CD4-positive, alpha-beta memory T cell (primary cell): ENCODE measurements at regions not wholly inside any gene's neighbourhood (a gene's known extent, or its start where the extent isn't known, plus 50 kb on each side); places are given as distances from the start of the nearest gene placed in this dataset.
A peak's percentile ranks its signal among the peaks of the same experiment; 100 is the strongest.

ENCODE experiments used
- CTCF ChIA-PET: fragments of 350-600 bp; sonication (Branson Sonifier 250); formaldehyde crosslinking; loops from one replicate; lab custom pipeline; 2021; ENCODE audit warnings: inconsistent platforms; ENCODE audit not compliant: partially characterized antibody; lab: Charles Lee
- POLR2A ChIA-PET: fragments of 350-600 bp; sonication (Branson Sonifier 250); formaldehyde crosslinking; loops from one replicate; lab custom pipeline; 2021; ENCODE audit not compliant: partially characterized antibody; lab: Charles Lee
- DNase-seq, 5 donors: peaks; one replicate each; pipeline versions ENCODE4 v3.0.0 to v3.0.0-alpha.2; 2020 to 2022; ENCODE audit warnings: mixed read lengths in 1 of 5
- H3K27ac ChIP-seq: one replicate; pipeline ENCODE4 v1.7.0; 2013; ENCODE audit warnings: low read depth, low read length
- H3K27me3 ChIP-seq: 2 replicates; pipeline ENCODE4 v1.7.0; 2013; ENCODE audit warnings: mild to moderate bottlenecking, low read length, moderate library complexity; ENCODE audit not compliant: insufficient read depth
- H3K36me3 ChIP-seq: 2 replicates; pipeline ENCODE4 v1.7.0; 2013; ENCODE audit warnings: mild to moderate bottlenecking, low read length, moderate library complexity; ENCODE audit not compliant: insufficient read depth
- H3K4me1 ChIP-seq: 2 replicates; pipeline ENCODE4 v1.7.0; 2013; ENCODE audit warnings: mild to moderate bottlenecking, low read length, moderate library complexity; ENCODE audit not compliant: insufficient read depth
- H3K4me3 ChIP-seq, 2 donors: one replicate each; pipeline ENCODE4 v1.7.0; 2013; ENCODE audit warnings: low read length in 2 of 2, mild to moderate bottlenecking in 1 of 2
- H3K9me3 ChIP-seq, 2 donors: one replicate each; pipeline ENCODE4 v1.7.0; 2013; ENCODE audit warnings: low read length in 2 of 2, control low read depth in 1 of 2; ENCODE audit not compliant: control insufficient read depth in 1 of 2
- H3K27ac Mint-ChIP-seq, 7 donors: one replicate each; pipeline ENCODE4 v1.8.0; 2020 to 2021; ENCODE audit warnings: mixed read lengths in 7 of 7, mild to moderate bottlenecking in 6 of 7, inconsistent platforms in 3 of 7, moderate library complexity in 3 of 7
- H3K27me3 Mint-ChIP-seq, 2 donors: one replicate each; pipeline ENCODE4 v1.8.0; 2020 to 2021; ENCODE audit warnings: mixed read lengths in 2 of 2
- H3K36me3 Mint-ChIP-seq, 2 donors: one replicate each; pipeline ENCODE4 v1.8.0; 2020 to 2021; ENCODE audit warnings: mixed read lengths in 2 of 2, inconsistent platforms in 1 of 2, mild to moderate bottlenecking in 1 of 2
- H3K4me1 Mint-ChIP-seq, 4 donors: one replicate each; pipeline ENCODE4 v1.8.0; 2020 to 2021; ENCODE audit warnings: mixed read lengths in 4 of 4, mild to moderate bottlenecking in 1 of 4
- H3K4me3 Mint-ChIP-seq, 8 donors: one replicate each; pipeline ENCODE4 v1.8.0; 2020 to 2021; ENCODE audit warnings: mixed read lengths in 8 of 8, mild to moderate bottlenecking in 7 of 8, moderate library complexity in 6 of 8, inconsistent platforms in 3 of 8
- H3K9me3 Mint-ChIP-seq, 8 donors: one replicate each; pipeline ENCODE4 v1.8.0; 2020 to 2021; ENCODE audit warnings: mixed read lengths in 8 of 8, mild to moderate bottlenecking in 5 of 8, inconsistent platforms in 3 of 8, moderate library complexity in 1 of 8
- intact Hi-C: fragments of 100-400 bp; cut with micrococcal nuclease; formaldehyde crosslinking; loops from one replicate; pipeline ENCODE4 v1.15.1; 2023

DNA sequence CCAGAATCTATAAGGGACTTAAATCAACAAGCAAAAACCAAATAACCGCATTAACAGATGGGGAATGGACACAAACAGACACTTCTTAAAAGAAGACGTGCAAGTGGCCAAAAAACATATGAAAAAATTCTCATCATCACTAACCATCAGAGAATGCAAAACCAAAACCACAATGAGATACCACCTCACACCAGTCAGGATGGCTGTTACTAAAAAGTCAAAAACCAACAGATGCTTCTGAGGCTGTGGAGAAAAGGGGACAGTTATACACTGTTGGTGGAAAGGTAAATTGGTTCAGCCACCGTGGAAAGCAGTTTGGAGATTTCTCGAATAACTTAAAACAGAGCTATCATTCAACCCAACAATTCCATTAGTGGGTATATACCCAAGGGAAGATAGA is 124.9 kb upstream of the OLIG2 start:
- H3K27me3 ChIP-seq, result no peaks in the 10 kb centered on the region
- Mint-ChIP-seq H3K4me3 (no peak overlapping the region), H3K27me3 (peaks cover 3 to 5% of the 10 kb centered on the region in 2 donors), H3K27ac (no peak overlapping the region), H3K9me3 (peaks cover 0 to 2% (median 0%) of the 10 kb centered on the region in 8 donors), H3K36me3 (peaks cover 0 to 3% of the 10 kb centered on the region in 2 donors), H3K4me1 (peaks cover 0 to 3% (median under 1%) of the 10 kb centered on the region in 4 donors)
- POLR2A ChIA-PET, result no interaction called here
- no peak overlapping the region for H3K4me3 ChIP-seq
- H3K36me3 ChIP-seq, result no peaks in the 10 kb centered on the region
- H3K4me1 ChIP-seq, result no peaks in the 10 kb centered on the region
- H3K27ac ChIP-seq, result no peak overlapping the region
- DNase-seq, result no peak
- intact Hi-C loops, result no loop called here
- CTCF ChIA-PET, result no interaction called here
- no peaks in the 10 kb centered on the region for H3K9me3 ChIP-seq

DNA sequence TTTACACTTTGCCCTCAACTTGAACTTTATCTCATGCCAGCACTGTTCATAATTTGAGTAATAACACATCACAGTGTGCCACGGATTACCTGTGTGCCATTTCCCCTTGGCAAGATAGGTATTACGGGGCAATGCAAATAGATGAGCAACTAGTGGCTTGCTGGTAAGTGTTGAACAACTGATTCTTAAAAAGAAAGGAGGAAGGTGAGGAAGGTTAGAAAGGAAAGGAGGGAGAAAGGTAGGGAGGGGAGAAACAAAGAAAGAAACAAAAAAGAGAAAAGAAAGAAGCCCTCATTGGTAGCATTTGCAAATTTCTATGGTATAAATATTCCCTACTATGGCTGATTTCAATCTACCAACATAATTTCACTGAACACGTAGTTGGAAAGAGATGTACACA is 118.2 kb upstream of the OLIG2 start:
- no peaks in the 10 kb centered on the region for H3K9me3 ChIP-seq
- H3K36me3 Mint-ChIP-seq, result no peaks in the 10 kb centered on the region
- no peaks in the 10 kb centered on the region for H3K27me3 ChIP-seq
- H3K36me3 ChIP-seq, result no peaks in the 10 kb centered on the region
- intact Hi-C loops, result no loop called here
- H3K4me1 Mint-ChIP-seq, result peaks cover 0 to 6% (median 2%) of the 10 kb centered on the region in 4 donors
- no peak overlapping the region for H3K4me3 Mint-ChIP-seq
- DNase-seq, result no peak
- H3K4me1 ChIP-seq, result no peaks in the 10 kb centered on the region
- CTCF ChIA-PET, result interaction anchor here (0.9 kb wide), 1 partner anchor 11 kb away, joined by 3 read pairs; no protein-coding TSS in a partner anchor
- H3K4me3 ChIP-seq, result no peak overlapping the region
- peak overlapping the region in 1 of 7 donors; percentile 35 for H3K27ac Mint-ChIP-seq
- no peak overlapping the region for H3K27ac ChIP-seq
- peaks cover 0 to 4% (median 0%) of the 10 kb centered on the region in 8 donors for H3K9me3 Mint-ChIP-seq
- peaks cover 0 to 2% of the 10 kb centered on the region in 2 donors for H3K27me3 Mint-ChIP-seq
- POLR2A ChIA-PET, result no interaction called here

- intact Hi-C loops, result no loop called here
- Mint-ChIP-seq H3K27ac (no peak overlapping the region), H3K27me3 (peaks cover 0 to 2% of the 10 kb centered on the region in 2 donors), H3K36me3 (no peaks in the 10 kb centered on the region), H3K4me1 (peaks cover under 1 to 8% (median 2%) of the 10 kb centered on the region in 4 donors), H3K9me3 (peaks cover 0 to 4% (median 0%) of the 10 kb centered on the region in 8 donors), H3K4me3 (no peak overlapping the region)
- H3K36me3 ChIP-seq, result no peaks in the 10 kb centered on the region
- no peak for DNase-seq
- ChIA-PET CTCF (interaction anchor here (0.9 kb wide), 1 partner anchor 32 kb away, joined by 5 read pairs; no protein-coding TSS in a partner anchor), POLR2A (no interaction called here)
- H3K27ac ChIP-seq, result no peak overlapping the region
- H3K9me3 ChIP-seq, result no peaks in the 10 kb centered on the region
- H3K4me1 ChIP-seq, result peaks cover under 1% of the 10 kb centered on the region
- no peak overlapping the region for H3K4me3 ChIP-seq
- no peaks in the 10 kb centered on the region for H3K27me3 ChIP-seq
These were observed 117.2 kb upstream of the OLIG2 start for GRCh38 chr21:32908534-32908933.

GRCh38 chr21:32909393-32909792 is 116.3 kb upstream of the OLIG2 start:
- no peaks in the 10 kb centered on the region for H3K9me3 ChIP-seq
- peaks cover 9% of the 10 kb centered on the region for H3K4me1 ChIP-seq
- no peaks in the 10 kb centered on the region for H3K36me3 ChIP-seq
- peaks cover 8 to 17% (median 10%) of the 10 kb centered on the region in 4 donors for H3K4me1 Mint-ChIP-seq
- CTCF ChIA-PET, result interaction anchor here (0.9 kb wide), 1 partner anchor 31 kb away, joined by 5 read pairs; no protein-coding TSS in a partner anchor
- POLR2A ChIA-PET, result no interaction called here
- peaks cover 0 to 2% of the 10 kb centered on the region in 2 donors for H3K27me3 Mint-ChIP-seq
- H3K4me3 Mint-ChIP-seq, result no peak overlapping the region
- peaks cover 0 to 4% (median 0%) of the 10 kb centered on the region in 8 donors for H3K9me3 Mint-ChIP-seq
- no peak overlapping the region for H3K27ac ChIP-seq
- H3K27me3 ChIP-seq, result no peaks in the 10 kb centered on the region
- no peak for DNase-seq
- intact Hi-C loops, result no loop called here
- H3K36me3 Mint-ChIP-seq, result no peaks in the 10 kb centered on the region
- H3K4me3 ChIP-seq, result no peak overlapping the region
- no peak overlapping the region for H3K27ac Mint-ChIP-seq

DNA sequence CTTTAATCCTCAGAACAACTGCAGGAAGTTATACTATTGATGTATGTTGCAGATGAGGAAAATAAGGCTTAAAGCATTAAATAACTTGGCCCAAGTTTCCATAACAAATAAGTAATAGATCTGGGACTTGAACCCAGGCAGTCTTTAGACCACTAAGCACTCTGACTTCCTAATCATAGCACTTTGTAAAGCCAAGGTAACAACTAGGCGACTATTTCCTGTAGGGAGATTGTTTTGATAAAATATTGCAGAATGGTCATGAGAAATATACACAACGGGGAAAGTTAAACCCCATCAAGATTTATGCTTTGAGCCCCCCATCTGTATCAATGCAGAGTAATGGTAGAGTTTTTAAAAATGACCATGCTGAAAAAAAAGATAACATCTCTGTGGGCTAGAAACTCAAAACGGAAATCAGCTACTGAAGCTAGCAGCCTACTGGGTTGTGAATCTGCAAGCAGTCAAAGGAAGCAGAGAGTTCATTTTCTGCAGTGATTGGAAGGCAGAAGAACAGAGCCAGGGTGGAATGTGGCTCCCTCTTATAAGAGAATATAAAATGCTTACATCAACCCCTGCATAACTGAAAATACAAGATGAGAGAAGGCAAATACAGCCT is 111.2 kb upstream of the OLIG2 start:
- Mint-ChIP-seq H3K4me3 (peak overlapping the region in 7 of 8 donors; percentile 16 to 76 (median 43)), H3K4me1 (peaks cover 23 to 46% (median 35%) of the 10 kb centered on the region in 4 donors), H3K9me3 (peaks cover 0 to 5% (median 0%) of the 10 kb centered on the region in 8 donors), H3K27ac (peak overlapping the region; percentile 5 to 67 (median 54)), H3K27me3 (no peaks in the 10 kb centered on the region), H3K36me3 (no peaks in the 10 kb centered on the region)
- Histone ChIP-seq H3K4me3 (no peak overlapping the region), H3K27ac (no peak overlapping the region), H3K9me3 (no peaks in the 10 kb centered on the region), H3K4me1 (peaks cover 32% of the 10 kb centered on the region), H3K27me3 (no peaks in the 10 kb centered on the region), H3K36me3 (no peaks in the 10 kb centered on the region)
- POLR2A ChIA-PET, result interaction anchor here (0.6 to 1.8 kb wide), 4 partner anchors 9 to 143 kb away, joined by 3 to 10 read pairs (median 3); partner anchors contain the start of gene PAXBP1
- CTCF ChIA-PET, result interaction anchor here (4.8 kb wide), 1 partner anchor 25 kb away, joined by 32 read pairs; no protein-coding TSS in a partner anchor
- intact Hi-C loops, result loop anchor here (1.0 to 10.0 kb wide), 2 partner anchors 18 to 80 kb away; no protein-coding TSS in a partner anchor
- DNase-seq, result peak in 4 of 5 donors; percentile 29 to 45 (median 34)

DNA sequence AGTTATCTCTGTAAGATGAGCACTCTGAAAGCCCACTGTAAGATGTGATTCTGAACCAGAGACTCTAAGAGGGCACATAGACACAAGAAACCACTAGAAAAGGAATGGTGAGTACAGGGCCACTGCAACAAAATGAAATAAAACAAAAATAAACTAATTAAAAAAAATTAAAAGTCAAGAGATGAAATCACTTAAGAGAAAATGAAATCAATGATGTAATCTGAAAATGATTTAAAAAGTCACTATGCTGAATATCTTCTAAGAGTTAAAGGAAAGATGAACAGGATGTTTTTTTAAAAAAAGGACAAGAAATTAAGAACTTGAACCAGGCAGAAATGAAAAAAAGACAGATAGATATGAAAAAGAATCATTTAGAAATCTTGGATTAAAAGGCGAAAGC is 110.6 kb upstream of the OLIG2 start:
- intact Hi-C loops, result loop anchor here (10.0 kb wide), 1 partner anchor 80 kb away; no protein-coding TSS in a partner anchor
- H3K36me3 ChIP-seq, result no peaks in the 10 kb centered on the region
- no peaks in the 10 kb centered on the region for H3K27me3 ChIP-seq
- Mint-ChIP-seq H3K27me3 (no peaks in the 10 kb centered on the region), H3K27ac (peak overlapping the region; percentile 14 to 81 (median 65)), H3K9me3 (peaks cover 0 to 5% (median 0%) of the 10 kb centered on the region in 8 donors), H3K36me3 (no peaks in the 10 kb centered on the region), H3K4me3 (peak overlapping the region in 5 of 8 donors; percentile 16 to 76 (median 43)), H3K4me1 (peaks cover 23 to 46% (median 35%) of the 10 kb centered on the region in 4 donors)
- peaks cover 32% of the 10 kb centered on the region for H3K4me1 ChIP-seq
- ChIA-PET CTCF (interaction anchor here (1.2 to 4.8 kb wide), 4 partner anchors 16 to 28 kb away, joined by 3 to 32 read pairs (median 4); no protein-coding TSS in a partner anchor), POLR2A (interaction anchor here (0.6 to 1.8 kb wide), 5 partner anchors 8 to 144 kb away, joined by 3 to 10 read pairs (median 3); partner anchors contain the start of gene PAXBP1)
- no peaks in the 10 kb centered on the region for H3K9me3 ChIP-seq
- H3K27ac ChIP-seq, result no peak overlapping the region
- no peak for DNase-seq
- no peak overlapping the region for H3K4me3 ChIP-seq

DNA sequence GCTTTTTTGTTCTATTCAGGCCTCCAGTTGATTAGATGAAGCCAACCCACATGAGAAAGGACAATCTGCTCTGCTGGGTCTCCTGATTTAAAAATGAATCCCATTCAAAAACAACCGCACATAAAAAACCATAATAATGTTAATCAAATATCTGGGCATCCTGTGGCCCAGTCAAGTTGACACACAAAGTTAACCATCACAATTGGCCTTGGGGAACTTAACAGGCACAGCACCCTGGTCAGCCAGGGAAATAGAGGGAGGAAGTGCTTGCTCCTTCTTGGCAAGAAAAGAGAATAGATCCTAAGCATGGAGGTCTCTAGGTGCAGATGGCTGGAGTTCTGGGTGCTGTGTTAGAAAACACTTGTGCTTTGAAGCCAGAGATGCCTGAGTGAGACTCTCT is 109.6 kb upstream of the OLIG2 start:
- Histone ChIP-seq H3K27ac (no peak overlapping the region), H3K27me3 (no peaks in the 10 kb centered on the region), H3K4me3 (no peak overlapping the region), H3K36me3 (no peaks in the 10 kb centered on the region), H3K9me3 (no peaks in the 10 kb centered on the region), H3K4me1 (peaks cover 32% of the 10 kb centered on the region)
- H3K4me1 Mint-ChIP-seq, result peaks cover 23 to 46% (median 35%) of the 10 kb centered on the region in 4 donors
- DNase-seq, result no peak
- H3K4me3 Mint-ChIP-seq, result peak overlapping the region in 1 of 8 donors; percentile 21
- H3K36me3 Mint-ChIP-seq, result no peaks in the 10 kb centered on the region
- H3K9me3 Mint-ChIP-seq, result peaks cover 0 to 5% (median 0%) of the 10 kb centered on the region in 8 donors
- H3K27ac Mint-ChIP-seq, result peak overlapping the region in 6 of 7 donors; percentile 6 to 81 (median 60)
- no peaks in the 10 kb centered on the region for H3K27me3 Mint-ChIP-seq
- ChIA-PET CTCF (interaction anchor here (1.2 to 4.8 kb wide), 4 partner anchors 15 to 29 kb away, joined by 3 to 32 read pairs (median 4); no protein-coding TSS in a partner anchor), POLR2A (interaction anchor here (0.8 to 1.8 kb wide), 3 partner anchors 15 to 30 kb away, joined by 3 to 10 read pairs (median 3); no protein-coding TSS in a partner anchor)
- intact Hi-C loops, result loop anchor here (10.0 kb wide), 1 partner anchor 81 kb away; no protein-coding TSS in a partner anchor
